Suprapubic skin (tissue), 4 donors: ENCODE measurements at regions not wholly inside any gene's neighbourhood (a gene's known extent, or its start where the extent isn't known, plus 50 kb on each side); places are given as distances from the start of the nearest gene placed in this dataset.

ENCODE experiments used
- DNase-seq, 2 donors: peaks; one replicate each; pipeline ENCODE4 v3.0.0-alpha.2; 2019; ENCODE audit warnings: low spot score in 2 of 2
- H3K27ac ChIP-seq: fragments of 200-600 bp; sonication (generic); one replicate; pipeline ENCODE4 v1.5.1; 2019
- H3K27me3 ChIP-seq: fragments of 200-600 bp; sonication (generic); one replicate; pipeline ENCODE4 v1.5.1; 2019
- H3K36me3 ChIP-seq: fragments of 200-600 bp; sonication (generic); one replicate; pipeline ENCODE4 v1.5.1; 2019
- H3K4me1 ChIP-seq: fragments of 200-600 bp; sonication (generic); one replicate; pipeline ENCODE4 v1.5.1; 2019
- H3K4me3 ChIP-seq: fragments of 200-600 bp; sonication (generic); one replicate; pipeline ENCODE4 v1.5.1; 2019; ENCODE audit warnings: mild to moderate bottlenecking
- H3K9me3 ChIP-seq: fragments of 200-600 bp; sonication (generic); one replicate; pipeline ENCODE4 v1.5.1; 2019
- EP300 ChIP-seq: sonication (generic); formaldehyde crosslinking; IDR thresholded peaks from one replicate; pipeline ENCODE4 v1.6.1; 2017; ENCODE audit warnings: antibody characterized with exemption
- POLR2A ChIP-seq, 2 donors: fragments of 450-650 bp; IDR thresholded peaks; one replicate each; pipeline ENCODE4 v1.6.1; 2017; ENCODE audit warnings: antibody characterized with exemption in 2 of 2, mild to moderate bottlenecking in 2 of 2, moderate library complexity in 2 of 2
- POLR2AphosphoS5 ChIP-seq, 3 donors: sonication (generic); formaldehyde crosslinking; IDR thresholded peaks; one replicate each; pipeline ENCODE4 v1.6.1; 2017; ENCODE audit warnings: antibody characterized with exemption in 3 of 3
- WGBS: methylation state at CpG from one replicate; pipeline ENCODE4 v1.1.5; 2018; 5-methylcytosine and 5-hydroxymethylcytosine counted together
- TF ChIP-seq, protein P1 (sequence below), 2 donors: fragments of 200-600 bp in 1 of 2; fragments of 450-650 bp in 1 of 2; sonication (generic) in 1 of 2; IDR thresholded peaks; one replicate each; pipeline ENCODE4 v1.5.1; 2016 to 2019; ENCODE audit warnings: antibody characterized with exemption in 2 of 2, mild to moderate bottlenecking in 1 of 2, moderate library complexity in 1 of 2

DNA sequence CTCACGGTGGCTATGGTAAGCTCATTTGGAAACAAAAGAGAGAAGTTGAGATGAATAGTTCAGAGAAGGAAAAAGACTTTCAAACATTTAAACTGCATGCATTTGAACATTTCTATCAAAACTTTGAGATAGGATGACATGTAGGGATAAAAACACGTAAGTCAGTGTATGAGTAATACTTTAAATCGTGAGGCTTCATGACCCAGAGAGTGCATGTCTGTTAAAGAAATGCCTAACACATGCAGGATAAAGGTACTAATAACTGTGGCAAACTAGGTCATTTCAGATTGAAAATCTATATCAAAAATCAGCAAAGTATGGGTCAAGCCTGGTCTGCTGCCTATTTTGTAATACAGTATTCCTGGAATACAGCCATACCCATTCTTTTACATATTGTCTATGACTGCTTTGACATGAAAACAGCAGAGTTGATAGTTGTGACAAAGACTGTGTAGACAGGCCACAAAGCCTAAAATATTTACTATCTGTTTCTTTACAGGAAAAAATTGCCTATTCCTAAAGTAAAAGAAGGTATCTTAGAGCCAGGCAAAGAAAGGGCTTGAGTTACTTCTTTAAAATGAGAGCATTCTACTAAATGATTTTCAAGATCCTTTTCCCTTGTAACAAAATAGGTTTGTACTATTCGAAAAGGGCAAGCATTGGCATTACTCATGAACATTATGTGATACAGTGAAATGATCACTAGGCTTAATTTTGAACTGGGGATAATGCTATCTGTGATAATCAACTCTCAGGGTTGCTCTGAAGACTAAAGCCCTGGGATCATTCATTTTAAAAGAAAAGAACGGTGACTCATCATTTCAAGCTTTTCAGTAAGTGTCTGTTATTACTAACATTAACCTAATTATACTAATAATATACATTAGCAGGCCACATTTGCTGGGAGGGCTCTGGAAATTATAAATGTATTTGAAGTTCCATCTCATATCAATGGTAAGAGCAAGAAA is 185.9 kb downstream of the CRPPA start:
- no peak for DNase-seq
- peaks cover 5% of the 10 kb centered on the region for H3K9me3 ChIP-seq
- H3K4me1 ChIP-seq = no peaks in the 10 kb centered on the region
- no peaks in the 10 kb centered on the region for H3K36me3 ChIP-seq
- H3K27me3 ChIP-seq = no peaks in the 10 kb centered on the region
- H3K4me3 ChIP-seq = no peak overlapping the region
- no peak for TF ChIP-seq POLR2A (IDR thresholded peaks at IDR 0.05)
- TF ChIP-seq EP300 = no peak
- TF ChIP-seq POLR2AphosphoS5 (IDR thresholded peaks at IDR 0.05) = no peak
- TF ChIP-seq, protein P1, sequence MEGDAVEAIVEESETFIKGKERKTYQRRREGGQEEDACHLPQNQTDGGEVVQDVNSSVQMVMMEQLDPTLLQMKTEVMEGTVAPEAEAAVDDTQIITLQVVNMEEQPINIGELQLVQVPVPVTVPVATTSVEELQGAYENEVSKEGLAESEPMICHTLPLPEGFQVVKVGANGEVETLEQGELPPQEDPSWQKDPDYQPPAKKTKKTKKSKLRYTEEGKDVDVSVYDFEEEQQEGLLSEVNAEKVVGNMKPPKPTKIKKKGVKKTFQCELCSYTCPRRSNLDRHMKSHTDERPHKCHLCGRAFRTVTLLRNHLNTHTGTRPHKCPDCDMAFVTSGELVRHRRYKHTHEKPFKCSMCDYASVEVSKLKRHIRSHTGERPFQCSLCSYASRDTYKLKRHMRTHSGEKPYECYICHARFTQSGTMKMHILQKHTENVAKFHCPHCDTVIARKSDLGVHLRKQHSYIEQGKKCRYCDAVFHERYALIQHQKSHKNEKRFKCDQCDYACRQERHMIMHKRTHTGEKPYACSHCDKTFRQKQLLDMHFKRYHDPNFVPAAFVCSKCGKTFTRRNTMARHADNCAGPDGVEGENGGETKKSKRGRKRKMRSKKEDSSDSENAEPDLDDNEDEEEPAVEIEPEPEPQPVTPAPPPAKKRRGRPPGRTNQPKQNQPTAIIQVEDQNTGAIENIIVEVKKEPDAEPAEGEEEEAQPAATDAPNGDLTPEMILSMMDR (IDR thresholded peaks at IDR 0.05) = no peak
- no peak overlapping the region for H3K27ac ChIP-seq
- 86% methylated on average over 5 of the region's 5 CpGs for WGBS

DNA sequence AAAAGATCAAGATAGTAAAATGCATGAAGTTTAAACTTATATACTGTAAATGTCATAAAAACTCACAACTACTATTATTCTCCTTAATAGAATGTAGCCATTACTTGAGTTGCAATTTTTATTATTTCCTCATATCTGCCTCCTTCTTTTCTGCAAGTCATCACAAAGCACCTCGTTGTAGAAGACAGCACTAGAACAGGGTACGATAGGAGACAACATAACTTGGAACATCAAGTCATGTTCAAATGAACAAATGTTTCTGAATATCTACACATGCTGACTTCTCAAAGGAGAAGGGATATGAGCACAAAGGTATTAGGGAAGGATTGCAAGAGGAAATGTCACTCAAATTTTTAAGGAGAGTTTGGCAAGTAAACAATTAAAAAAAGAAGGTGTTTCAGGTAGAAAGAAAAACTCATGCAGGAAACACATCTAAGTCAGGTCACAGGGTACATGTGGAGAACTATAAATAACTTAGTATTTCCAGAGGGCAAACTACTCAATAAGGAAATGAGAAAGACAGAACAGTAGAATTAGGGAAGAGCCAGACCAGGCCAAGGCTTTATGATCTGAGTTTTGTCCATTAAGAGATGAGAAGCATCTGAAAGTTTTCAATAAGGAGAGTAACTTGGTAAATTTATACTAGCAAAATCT is 186.7 kb downstream of the CRPPA start:
- DNase-seq = no peak
- Histone ChIP-seq H3K27me3 (no peaks in the 10 kb centered on the region), H3K4me3 (no peak overlapping the region), H3K4me1 (no peaks in the 10 kb centered on the region), H3K27ac (no peak overlapping the region), H3K36me3 (no peaks in the 10 kb centered on the region), H3K9me3 (peaks cover 7% of the 10 kb centered on the region)
- 33% methylated on average over 2 of the region's 2 CpGs for WGBS
- TF ChIP-seq EP300 (no peak), POLR2AphosphoS5 (IDR thresholded peaks at IDR 0.05) (no peak), POLR2A (IDR thresholded peaks at IDR 0.05) (no peak)
- TF ChIP-seq, protein P1 (IDR thresholded peaks at IDR 0.05) = no peak

DNA sequence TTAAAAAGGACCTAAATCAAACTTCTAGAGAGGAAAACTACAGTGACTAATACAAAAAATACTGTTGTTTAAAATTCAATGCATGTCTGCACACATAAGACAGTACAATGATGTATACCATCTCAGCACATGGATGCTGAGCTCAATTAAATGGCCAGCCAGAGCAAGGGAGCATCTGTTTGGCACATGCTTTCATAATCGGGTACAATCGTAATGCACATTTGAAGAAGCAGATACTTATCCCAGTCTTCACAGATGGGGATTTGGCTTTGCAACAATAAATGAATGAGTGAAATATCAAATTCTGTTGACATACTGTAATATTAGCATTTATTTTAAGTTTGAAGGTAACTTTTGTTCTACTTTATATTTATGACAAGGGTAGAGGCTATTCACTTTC is 187.8 kb downstream of the CRPPA start:
- no peaks in the 10 kb centered on the region for H3K4me1 ChIP-seq
- H3K27ac ChIP-seq = no peak overlapping the region
- H3K4me3 ChIP-seq = no peak overlapping the region
- H3K27me3 ChIP-seq = no peaks in the 10 kb centered on the region
- no peak for DNase-seq
- 75% methylated on average over 2 of the region's 2 CpGs for WGBS
- no peak for TF ChIP-seq POLR2AphosphoS5 (IDR thresholded peaks at IDR 0.05)
- H3K36me3 ChIP-seq = no peaks in the 10 kb centered on the region
- H3K9me3 ChIP-seq = peaks cover 12% of the 10 kb centered on the region

DNA sequence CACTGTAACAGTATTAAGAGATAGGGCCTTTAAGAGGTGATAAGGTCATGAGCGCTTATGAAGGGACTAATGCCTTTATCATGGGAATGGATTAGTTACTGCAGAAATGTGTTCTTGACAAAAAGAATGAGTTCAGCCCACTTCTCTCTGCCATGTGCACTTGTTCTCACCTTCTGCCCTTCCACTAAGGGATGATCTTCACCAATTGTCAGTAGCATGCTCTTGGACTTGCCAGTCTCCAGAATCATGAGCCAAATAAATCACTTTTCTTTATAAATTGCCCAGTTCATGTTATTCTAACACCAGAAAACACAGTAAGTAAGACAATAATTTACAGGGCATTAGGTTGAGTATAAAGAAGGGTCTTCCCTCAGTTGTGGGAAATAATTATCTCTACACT is 189.1 kb downstream of the CRPPA start:
- Histone ChIP-seq H3K27me3 (no peaks in the 10 kb centered on the region), H3K9me3 (peaks cover 17% of the 10 kb centered on the region), H3K36me3 (no peaks in the 10 kb centered on the region), H3K27ac (no peak overlapping the region), H3K4me1 (no peaks in the 10 kb centered on the region), H3K4me3 (no peak overlapping the region)
- WGBS = 95% methylated on average over 1 of the region's 1 CpG
- DNase-seq = no peak
- TF ChIP-seq, protein P1 (IDR thresholded peaks at IDR 0.05) = no peak
- TF ChIP-seq POLR2A (IDR thresholded peaks at IDR 0.05) (no peak), EP300 (no peak), POLR2AphosphoS5 (IDR thresholded peaks at IDR 0.05) (no peak)

DNA sequence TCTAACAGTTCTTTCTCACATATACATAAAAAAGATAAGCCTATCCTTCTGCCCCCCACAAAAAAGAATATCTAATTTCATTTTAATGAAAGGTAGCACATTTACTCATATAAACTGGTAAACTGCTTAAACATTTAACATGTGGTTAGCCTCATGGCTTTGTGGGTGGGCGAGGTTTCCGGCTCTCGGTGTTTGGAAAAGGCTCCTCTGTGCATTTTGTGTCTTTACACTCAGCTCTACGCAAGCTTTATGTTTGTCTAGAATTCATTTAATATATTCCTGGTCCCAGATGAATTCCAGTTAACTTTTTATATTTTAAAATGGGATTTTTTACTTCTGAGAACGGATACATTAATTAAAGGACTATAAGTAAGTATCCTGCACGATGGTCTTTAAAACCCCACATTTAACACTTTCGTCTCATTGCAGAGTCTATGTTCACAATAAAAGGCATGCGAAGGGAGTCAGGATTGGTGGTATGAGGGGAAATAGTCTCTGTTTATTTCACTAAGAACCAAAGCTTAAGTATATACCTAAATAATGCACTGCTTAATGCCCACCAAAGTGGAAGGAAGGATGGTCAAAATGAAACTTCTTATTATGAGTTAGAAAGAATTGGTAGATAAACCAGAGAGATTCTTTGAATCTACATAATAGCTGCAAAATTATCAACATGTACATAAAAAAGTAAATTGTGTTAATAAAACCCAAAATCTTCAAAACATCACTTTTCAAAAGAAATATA is 197.2 kb downstream of the CRPPA start:
- TF ChIP-seq, protein P1 (IDR thresholded peaks at IDR 0.05) = no peak
- TF ChIP-seq POLR2A (IDR thresholded peaks at IDR 0.05) = no peak
- TF ChIP-seq POLR2AphosphoS5 (IDR thresholded peaks at IDR 0.05) = no peak
- no peak for TF ChIP-seq EP300
- H3K4me1 ChIP-seq = no peaks in the 10 kb centered on the region
- DNase-seq = no peak
- H3K4me3 ChIP-seq = no peak overlapping the region
- 80% methylated on average over 8 of the region's 8 CpGs for WGBS
- H3K36me3 ChIP-seq = no peaks in the 10 kb centered on the region
- no peaks in the 10 kb centered on the region for H3K27me3 ChIP-seq
- no peak overlapping the region for H3K27ac ChIP-seq
- peaks cover 5% of the 10 kb centered on the region for H3K9me3 ChIP-seq
